Fibroblast of villous mesenchyme (primary cell): ENCODE measurements at regions not wholly inside any gene's neighbourhood (a gene's known extent, or its start where the extent isn't known, plus 50 kb on each side); places are given as distances from the start of the nearest gene placed in this dataset.
A peak's percentile ranks its signal among the peaks of the same experiment; 100 is the strongest.

Source experiments
- DNase-seq: peaks from one replicate; pipeline ENCODE4 v3.0.0-alpha.2; 2010; ENCODE audit warnings: low read depth
- H3K4me3 ChIP-seq: 2 replicates; pipeline ENCODE4 v1.5.1; 2011; ENCODE audit warnings: low read depth, mild to moderate bottlenecking, low read length
- CTCF ChIP-seq: IDR thresholded peaks from 2 replicates; pipeline ENCODE4 v1.5.1; 2012; ENCODE audit warnings: low read depth, mild to moderate bottlenecking, low read length; ENCODE audit not compliant: insufficient read depth

- no peak for TF ChIP-seq CTCF
- no peak for DNase-seq
- no peak overlapping the region for H3K4me3 ChIP-seq
Measured at GRCh38 chr5:104213216-104213615, 650.6 kb upstream of the NUDT12 start.

DNA sequence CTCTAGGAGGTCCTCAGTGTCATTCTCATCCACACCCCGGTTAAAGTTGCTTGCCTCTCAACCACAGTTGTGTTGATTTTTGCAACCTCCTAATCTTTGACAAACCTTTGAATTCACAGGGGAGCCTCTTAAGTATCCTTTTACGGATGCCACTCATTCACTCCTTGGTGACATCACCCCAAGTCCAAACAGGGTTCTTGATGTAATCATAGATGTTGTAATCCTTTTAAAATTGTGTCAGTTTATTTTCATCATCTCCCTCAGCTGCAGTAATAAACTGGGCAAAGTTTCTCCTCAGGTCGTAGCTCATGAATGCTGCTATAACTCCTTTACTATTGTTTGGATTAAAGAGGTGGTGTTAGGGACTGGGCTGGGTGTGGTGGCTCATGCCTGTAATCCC is 637.2 kb upstream of the NUDT12 start:
- no peak for TF ChIP-seq CTCF
- DNase-seq, result peak; percentile 22
- no peak overlapping the region for H3K4me3 ChIP-seq

DNA sequence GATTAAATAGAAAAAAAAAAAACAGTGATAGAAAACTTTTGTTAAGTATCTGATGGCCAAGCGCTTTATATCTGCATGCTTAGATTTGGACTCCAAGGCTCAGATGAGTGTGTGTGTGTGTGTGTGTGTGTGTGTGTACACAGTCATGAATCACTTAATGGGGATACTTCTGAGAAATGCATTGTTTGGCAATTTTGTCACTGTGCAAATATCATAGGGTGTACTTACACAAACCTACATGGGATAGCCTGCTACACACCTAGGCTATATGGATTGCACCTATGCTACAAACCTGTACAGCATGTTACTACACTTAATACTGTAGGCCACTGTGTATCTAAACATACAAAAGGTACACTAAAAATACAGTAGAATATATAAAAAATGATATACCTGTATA is 635.6 kb upstream of the NUDT12 start:
- no peak for TF ChIP-seq CTCF
- no peak for DNase-seq
- H3K4me3 ChIP-seq, result no peak overlapping the region

DNA sequence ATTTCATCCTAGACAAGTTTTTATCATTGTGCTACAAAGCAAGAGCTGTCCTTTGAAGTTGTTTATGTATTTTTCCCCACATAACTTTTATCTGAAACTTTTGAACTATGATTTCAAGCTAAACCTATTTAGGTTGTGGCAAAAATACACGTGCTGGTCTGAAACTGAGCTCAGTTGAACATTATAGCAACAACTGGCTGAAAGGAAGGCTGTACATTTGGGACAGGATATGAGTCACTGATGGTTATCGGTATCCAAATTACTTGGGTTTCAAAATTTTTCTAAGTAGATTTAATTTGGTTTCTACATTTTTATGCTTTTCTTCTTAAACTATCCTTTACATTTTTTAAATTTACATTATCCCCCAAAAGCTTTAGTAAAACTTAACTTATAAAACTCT is 627.3 kb upstream of the NUDT12 start:
- DNase-seq, result peak; percentile 82
- H3K4me3 ChIP-seq, result no peak overlapping the region
- no peak for TF ChIP-seq CTCF

- H3K4me3 ChIP-seq, result no peak overlapping the region
- TF ChIP-seq CTCF, result no peak
- peak; percentile 44 for DNase-seq
Measured at GRCh38 chr5:104189031-104189430, 626.4 kb upstream of the NUDT12 start.

DNA sequence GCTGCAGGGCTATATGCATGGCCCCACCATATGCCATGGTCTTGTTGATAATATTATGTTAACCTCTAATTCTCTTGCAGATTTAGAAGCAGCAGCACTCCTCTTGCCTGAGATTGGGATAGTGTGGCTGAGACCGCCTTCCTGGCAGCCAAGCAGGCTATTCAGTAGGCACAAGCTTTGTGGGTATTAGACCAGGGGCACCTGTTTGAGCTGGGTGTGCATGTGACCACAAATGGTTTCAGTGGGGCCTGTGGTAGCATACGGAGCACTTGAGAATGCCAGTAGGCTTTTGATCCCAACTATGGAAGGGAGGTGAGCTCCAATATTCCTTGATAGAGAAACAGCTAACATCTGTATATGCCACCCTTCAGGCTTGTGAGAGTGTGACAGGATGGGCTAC is 625.1 kb upstream of the NUDT12 start:
- no peak overlapping the region for H3K4me3 ChIP-seq
- no peak for TF ChIP-seq CTCF
- no peak for DNase-seq

GRCh38 chr5:104186510-104186909 is 623.9 kb upstream of the NUDT12 start:
- no peak for DNase-seq
- no peak for TF ChIP-seq CTCF
- no peak overlapping the region for H3K4me3 ChIP-seq
